Activated CD8-positive, alpha-beta T cell treated with anti-CD3 and anti-CD28 coated beads for 36 hours (primary cell): ENCODE measurements at regions not wholly inside any gene's neighbourhood (a gene's known extent, or its start where the extent isn't known, plus 50 kb on each side); places are given as distances from the start of the nearest gene placed in this dataset.

Experiments
- ATAC-seq: fragments of 200-7000 bp; cut with Tn5 transposase; one replicate; pipeline ENCODE4 v1.10.0; 2021; ENCODE audit warnings: mild to moderate bottlenecking, moderate library complexity
- CTCF ChIA-PET: fragments of 350-600 bp; sonication (Branson Sonifier 250); formaldehyde crosslinking; loops from one replicate; lab custom pipeline; 2021; ENCODE audit warnings: antibody characterized with exemption; lab: Charles Lee
- POLR2A ChIA-PET: fragments of 350-600 bp; sonication (Branson Sonifier 250); formaldehyde crosslinking; loops from one replicate; lab custom pipeline; 2021; ENCODE audit warnings: antibody characterized with exemption; lab: Charles Lee
- DNase-seq: peaks from one replicate; pipeline ENCODE4 v3.0.0-alpha.2; 2020
- H3K27ac Mint-ChIP-seq: one replicate; pipeline ENCODE4 v1.8.0; 2021; ENCODE audit warnings: mild to moderate bottlenecking, mixed read lengths
- H3K27me3 Mint-ChIP-seq: one replicate; pipeline ENCODE4 v1.8.0; 2021; ENCODE audit warnings: mixed read lengths
- H3K36me3 Mint-ChIP-seq: one replicate; pipeline ENCODE4 v1.8.0; 2021; ENCODE audit warnings: low read depth, mixed read lengths
- H3K4me1 Mint-ChIP-seq: one replicate; pipeline ENCODE4 v1.8.0; 2021; ENCODE audit warnings: low read depth, mixed read lengths
- H3K4me3 Mint-ChIP-seq: one replicate; pipeline ENCODE4 v1.8.0; 2021; ENCODE audit warnings: mild to moderate bottlenecking, moderate library complexity, mixed read lengths
- H3K9me3 Mint-ChIP-seq: one replicate; pipeline ENCODE4 v1.8.0; 2021; ENCODE audit warnings: mixed read lengths
- CTCF ChIP-seq: fragments of 200-600 bp; IDR thresholded peaks from one replicate; pipeline ENCODE4 v1.8.0; 2022; ENCODE audit warnings: antibody characterized with exemption, mild to moderate bottlenecking
- intact Hi-C: fragments of 100-400 bp; cut with micrococcal nuclease; formaldehyde crosslinking; loops from one replicate; pipeline ENCODE4 v1.10.0; 2022

- Mint-ChIP-seq H3K9me3 (no peaks in the 10 kb centered on the region), H3K4me3 (peak overlapping the region; percentile 22), H3K36me3 (no peaks in the 10 kb centered on the region), H3K27me3 (peaks cover 8% of the 10 kb centered on the region), H3K27ac (peak overlapping the region; percentile 74), H3K4me1 (peaks cover 21% of the 10 kb centered on the region)
- intact Hi-C loops: loop anchor here (10.0 kb wide), 1 partner anchor 160 kb away; no protein-coding TSS in a partner anchor
- ChIA-PET CTCF (interaction anchor here (0.9 to 3.3 kb wide), 12 partner anchors 10 to 738 kb away, joined by 3 to 21 read pairs (median 3); no protein-coding TSS in a partner anchor), POLR2A (interaction anchor here (0.6 to 1.3 kb wide), 2 partner anchors 31 to 164 kb away, joined by 3 to 4 read pairs; no protein-coding TSS in a partner anchor)
- TF ChIP-seq CTCF: peak; percentile 62
- DNase-seq (peak; percentile 12), ATAC-seq (peak; percentile 80)
Measured at GRCh38 chr6:105484238-105485161, 81.6 kb upstream of the PREP start.

GRCh38 chr6:105483492-105483891 is 80.6 kb upstream of the PREP start:
- intact Hi-C loops: loop anchor here (10.0 kb wide), 1 partner anchor 161 kb away; no protein-coding TSS in a partner anchor
- POLR2A ChIA-PET: no interaction called here
- Mint-ChIP-seq H3K4me3 (no peak overlapping the region), H3K9me3 (no peaks in the 10 kb centered on the region), H3K27ac (peak overlapping the region; percentile 74), H3K36me3 (no peaks in the 10 kb centered on the region), H3K4me1 (peaks cover 21% of the 10 kb centered on the region), H3K27me3 (peaks cover 12% of the 10 kb centered on the region)
- CTCF ChIA-PET: interaction anchor here (0.9 to 3.3 kb wide), 7 partner anchors 25 to 739 kb away, joined by 3 to 21 read pairs (median 3); no protein-coding TSS in a partner anchor
- DNase-seq (no peak), ATAC-seq (peak; percentile 43)
- no peak for TF ChIP-seq CTCF

- Mint-ChIP-seq H3K36me3 (no peaks in the 10 kb centered on the region), H3K9me3 (no peaks in the 10 kb centered on the region), H3K4me3 (no peak overlapping the region), H3K27me3 (peaks cover 12% of the 10 kb centered on the region), H3K27ac (peak overlapping the region; percentile 18), H3K4me1 (peaks cover 18% of the 10 kb centered on the region)
- ATAC-seq (no peak), DNase-seq (no peak)
- CTCF ChIA-PET: interaction anchor here (1.1 to 3.3 kb wide), 4 partner anchors 25 to 740 kb away, joined by 3 to 21 read pairs (median 8); no protein-coding TSS in a partner anchor
- intact Hi-C loops: loop anchor here (10.0 kb wide), 1 partner anchor 162 kb away; no protein-coding TSS in a partner anchor
- no peak for TF ChIP-seq CTCF
- POLR2A ChIA-PET: interaction anchor here (1.0 kb wide), 1 partner anchor 24 kb away, joined by 3 read pairs; no protein-coding TSS in a partner anchor
Measured at GRCh38 chr6:105482921-105483320, 80.0 kb upstream of the PREP start.

GRCh38 chr6:105482227-105482844 is 79.5 kb upstream of the PREP start:
- H3K4me3 Mint-ChIP-seq: no peak overlapping the region
- no peaks in the 10 kb centered on the region for H3K36me3 Mint-ChIP-seq
- no peak for DNase-seq
- CTCF ChIA-PET: interaction anchor here (1.1 to 3.3 kb wide), 4 partner anchors 24 to 741 kb away, joined by 3 to 21 read pairs (median 8); no protein-coding TSS in a partner anchor
- H3K9me3 Mint-ChIP-seq: no peaks in the 10 kb centered on the region
- TF ChIP-seq CTCF: no peak
- POLR2A ChIA-PET: interaction anchor here (1.0 kb wide), 1 partner anchor 23 kb away, joined by 3 read pairs; no protein-coding TSS in a partner anchor
- ATAC-seq: no peak
- peaks cover 16% of the 10 kb centered on the region for H3K4me1 Mint-ChIP-seq
- H3K27me3 Mint-ChIP-seq: peaks cover 12% of the 10 kb centered on the region
- H3K27ac Mint-ChIP-seq: peak overlapping the region; percentile 79
- intact Hi-C loops: loop anchor here (10.0 kb wide), 1 partner anchor 162 kb away; no protein-coding TSS in a partner anchor
